T-cell (primary cell): ENCODE measurements at regions not wholly inside any gene's neighbourhood (a gene's known extent, or its start where the extent isn't known, plus 50 kb on each side); places are given as distances from the start of the nearest gene placed in this dataset.

ENCODE experiments used
- ATAC-seq, 4 experiments: fragments of 200-7000 bp in 3 of 4; fragments of 150-1000 bp in 1 of 4; cut with Tn5 transposase; replicated peaks in 1 of 4; 1 replicate in 3 of 4; 2 replicates in 1 of 4; pipeline ENCODE4 v1.10.0; 2021; ENCODE audit warnings: moderate library complexity in 3 of 4, mild to moderate bottlenecking in 2 of 4, moderate number of reproducible peaks in 1 of 4
- CTCF ChIA-PET, 2 donors: fragments of 300-600 bp; sonication (Branson Sonifier 250); formaldehyde crosslinking; loops; one replicate each; lab custom pipeline; 2022; ENCODE audit warnings: antibody characterized with exemption in 2 of 2; lab: Charles Lee
- POLR2A ChIA-PET, 2 donors: fragments of 300-600 bp; sonication (Branson Sonifier 250); formaldehyde crosslinking; loops; one replicate each; lab custom pipeline; 2022; ENCODE audit warnings: antibody characterized with exemption in 2 of 2; lab: Charles Lee
- DNase-seq, 35 experiments: peaks; one replicate each; pipeline versions ENCODE4 v3.0.0 to v3.0.0-alpha.2; 2013 to 2023
- H3K27ac ChIP-seq: one replicate; pipeline ENCODE4 v1.5.1; 2013; ENCODE audit warnings: low read length
- H3K27me3 ChIP-seq, 2 experiments: replicated peaks in 1 of 2; 1 replicate in 1 of 2; 2 replicates in 1 of 2; pipeline versions ENCODE4 v1.6.1 to v1.7.0; 2013; ENCODE audit warnings: low read length in 1 of 2, mixed read lengths in 1 of 2; ENCODE audit not compliant: control insufficient read depth in 2 of 2, insufficient read depth in 2 of 2; ENCODE audit errors: extremely low read depth in 1 of 2
- H3K36me3 ChIP-seq, 2 donors: 1 replicate in 1 of 2; 2 replicates in 1 of 2; pipeline versions ENCODE4 v1.6.1 to v1.7.0; 2013; ENCODE audit warnings: low read length in 1 of 2; ENCODE audit not compliant: control insufficient read depth in 2 of 2, insufficient read depth in 1 of 2; ENCODE audit errors: extremely low read depth in 1 of 2
- H3K4me1 ChIP-seq, 2 experiments: 1 replicate in 1 of 2; 2 replicates in 1 of 2; pipeline versions ENCODE4 v1.6.1 to v1.7.0; 2013; ENCODE audit warnings: low read length in 2 of 2, mixed read lengths in 1 of 2; ENCODE audit not compliant: insufficient read depth in 2 of 2, control insufficient read depth in 1 of 2; ENCODE audit errors: extremely low read depth in 1 of 2
- H3K4me3 ChIP-seq, 2 donors: 1 replicate in 1 of 2; 2 replicates in 1 of 2; pipeline versions ENCODE4 v1.5.1 to v1.7.0; 2013; ENCODE audit warnings: mild to moderate bottlenecking in 2 of 2, low read length in 1 of 2, moderate library complexity in 1 of 2; ENCODE audit not compliant: control insufficient read depth in 1 of 2; ENCODE audit errors: extremely low read depth in 1 of 2
- H3K9me3 ChIP-seq: 2 replicates; pipeline ENCODE4 v1.7.0; 2013
- H3K27ac Mint-ChIP-seq, 2 donors: one replicate each; pipeline ENCODE4 v1.8.0; 2020 to 2021; ENCODE audit warnings: mild to moderate bottlenecking in 2 of 2, mixed read lengths in 2 of 2
- H3K27me3 Mint-ChIP-seq, 2 donors: one replicate each; pipeline ENCODE4 v1.8.0; 2021 to 2022; ENCODE audit warnings: mixed read lengths in 2 of 2
- H3K36me3 Mint-ChIP-seq: one replicate; pipeline ENCODE4 v1.8.0; 2021; ENCODE audit warnings: mixed read lengths
- H3K4me1 Mint-ChIP-seq, 3 donors: one replicate each; pipeline ENCODE4 v1.8.0; 2020 to 2022; ENCODE audit warnings: mixed read lengths in 3 of 3, mild to moderate bottlenecking in 1 of 3
- H3K4me3 Mint-ChIP-seq, 3 donors: one replicate each; pipeline ENCODE4 v1.8.0; 2020 to 2022; ENCODE audit warnings: mild to moderate bottlenecking in 3 of 3, mixed read lengths in 3 of 3, moderate library complexity in 3 of 3
- H3K9me3 Mint-ChIP-seq, 3 donors: one replicate each; pipeline ENCODE4 v1.8.0; 2020 to 2022; ENCODE audit warnings: mixed read lengths in 3 of 3
- WGBS: methylation state at CpG from one replicate; pipeline ENCODE4 v1.1.5; 2013; ENCODE audit warnings: missing lambda C conversion rate; ENCODE audit not compliant: insufficient coverage; 5-methylcytosine and 5-hydroxymethylcytosine counted together

GRCh38 chr6:122859676-122860075 is 70.6 kb downstream of the SMPDL3A start:
- H3K9me3 Mint-ChIP-seq = no peaks in the 10 kb centered on the region

GRCh38 chr6:122861594-122861993 is 72.5 kb downstream of the SMPDL3A start:
- H3K4me1 ChIP-seq = no peaks in the 10 kb centered on the region
- no peaks in the 10 kb centered on the region for H3K9me3 Mint-ChIP-seq
- no CpG with 5 or more reads among the region's 1 CpG for WGBS
- DNase-seq (no peak), ATAC-seq (no peak)
- no peaks in the 10 kb centered on the region for H3K9me3 ChIP-seq
- no peaks in the 10 kb centered on the region for H3K4me1 Mint-ChIP-seq
- H3K36me3 ChIP-seq = no peaks in the 10 kb centered on the region
- H3K4me3 ChIP-seq = no peak overlapping the region
- CTCF ChIA-PET = no interaction called here
- POLR2A ChIA-PET = no interaction called here
- H3K27ac ChIP-seq = no peak overlapping the region
- H3K27ac Mint-ChIP-seq = no peak overlapping the region
- H3K27me3 ChIP-seq = peaks cover 0 to 2% of the 10 kb centered on the region in 2 experiments
- H3K36me3 Mint-ChIP-seq = no peaks in the 10 kb centered on the region
- H3K27me3 Mint-ChIP-seq = no peaks in the 10 kb centered on the region
- no peak overlapping the region for H3K4me3 Mint-ChIP-seq

More at GRCh38 chr6:122859676-122860075, 70.6 kb downstream of the SMPDL3A start:
- POLR2A ChIA-PET = no interaction called here
- Mint-ChIP-seq H3K4me1 (no peaks in the 10 kb centered on the region), H3K27me3 (no peaks in the 10 kb centered on the region), H3K4me3 (no peak overlapping the region), H3K27ac (no peak overlapping the region), H3K36me3 (no peaks in the 10 kb centered on the region)
- Histone ChIP-seq H3K4me3 (no peak overlapping the region), H3K36me3 (no peaks in the 10 kb centered on the region), H3K4me1 (no peaks in the 10 kb centered on the region), H3K27ac (no peak overlapping the region), H3K9me3 (no peaks in the 10 kb centered on the region), H3K27me3 (peaks cover 0 to 2% of the 10 kb centered on the region in 2 experiments)
- CTCF ChIA-PET = no interaction called here
- ATAC-seq (no peak), DNase-seq (no peak)
- 73% methylated on average over 6 of the region's 6 CpGs for WGBS

DNA sequence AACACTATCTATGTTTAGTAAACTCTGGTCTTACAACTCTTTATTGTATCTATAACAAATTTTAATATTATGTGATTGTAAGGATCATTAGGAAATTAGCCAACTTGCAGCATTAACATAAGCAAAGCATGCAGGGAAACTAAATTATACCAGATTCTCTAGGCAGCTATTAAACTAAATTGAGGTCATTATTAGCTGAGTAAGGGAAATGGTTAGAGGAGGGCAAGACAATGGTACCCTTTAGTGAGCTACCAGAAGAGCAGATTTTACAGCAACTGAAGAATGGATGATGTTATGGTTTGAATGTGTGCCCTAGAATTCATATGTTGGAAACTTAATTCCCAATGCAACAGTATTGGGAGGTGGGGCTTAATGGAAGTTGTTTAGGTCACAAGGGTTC is 79.1 kb downstream of the SMPDL3A start:
- ATAC-seq = no peak
- ChIA-PET CTCF (no interaction called here), POLR2A (no interaction called here)
- Mint-ChIP-seq H3K9me3 (no peaks in the 10 kb centered on the region), H3K27ac (no peak overlapping the region), H3K36me3 (no peaks in the 10 kb centered on the region), H3K4me3 (no peak overlapping the region), H3K27me3 (no peaks in the 10 kb centered on the region), H3K4me1 (no peaks in the 10 kb centered on the region)
- Histone ChIP-seq H3K27me3 (no peaks in the 10 kb centered on the region), H3K9me3 (no peaks in the 10 kb centered on the region), H3K4me3 (no peak overlapping the region), H3K4me1 (no peaks in the 10 kb centered on the region), H3K27ac (no peak overlapping the region), H3K36me3 (no peaks in the 10 kb centered on the region)
- no peak for DNase-seq

DNA sequence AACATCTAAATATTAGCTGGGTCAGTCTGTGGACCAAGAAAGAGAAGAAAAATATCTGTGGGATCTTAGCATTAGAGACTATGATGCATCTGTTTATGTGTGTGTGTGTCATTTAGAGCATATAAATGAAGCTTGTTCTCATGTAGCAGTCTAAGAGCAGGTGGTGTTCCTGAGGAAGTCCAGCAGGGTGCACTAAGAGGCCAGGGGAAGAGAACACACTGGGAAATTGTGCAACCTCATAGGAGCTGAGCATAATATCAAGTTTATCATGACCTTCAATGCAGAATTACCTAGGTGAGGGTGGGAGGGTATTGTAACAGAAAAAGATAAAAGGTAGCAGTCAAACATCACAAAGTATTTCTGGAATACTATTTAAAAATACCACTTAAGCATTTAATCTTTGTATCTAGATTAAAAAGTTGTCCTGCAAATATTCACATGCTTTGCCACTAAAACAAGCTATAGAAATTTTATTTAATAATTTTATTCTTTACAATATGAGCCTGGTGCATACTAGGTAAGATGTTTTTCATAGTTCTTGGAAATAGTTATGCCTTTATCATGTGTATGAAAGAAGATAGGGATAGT is 80.5 kb downstream of the SMPDL3A start:
- ChIA-PET CTCF (no interaction called here), POLR2A (no interaction called here)
- Mint-ChIP-seq H3K4me3 (no peak overlapping the region), H3K27me3 (no peaks in the 10 kb centered on the region), H3K4me1 (no peaks in the 10 kb centered on the region), H3K36me3 (no peaks in the 10 kb centered on the region), H3K9me3 (no peaks in the 10 kb centered on the region), H3K27ac (no peak overlapping the region)
- DNase-seq = no peak
- Histone ChIP-seq H3K9me3 (no peaks in the 10 kb centered on the region), H3K27me3 (no peaks in the 10 kb centered on the region), H3K27ac (no peak overlapping the region), H3K4me3 (no peak overlapping the region), H3K4me1 (no peaks in the 10 kb centered on the region), H3K36me3 (no peaks in the 10 kb centered on the region)
- ATAC-seq = no peak

DNA sequence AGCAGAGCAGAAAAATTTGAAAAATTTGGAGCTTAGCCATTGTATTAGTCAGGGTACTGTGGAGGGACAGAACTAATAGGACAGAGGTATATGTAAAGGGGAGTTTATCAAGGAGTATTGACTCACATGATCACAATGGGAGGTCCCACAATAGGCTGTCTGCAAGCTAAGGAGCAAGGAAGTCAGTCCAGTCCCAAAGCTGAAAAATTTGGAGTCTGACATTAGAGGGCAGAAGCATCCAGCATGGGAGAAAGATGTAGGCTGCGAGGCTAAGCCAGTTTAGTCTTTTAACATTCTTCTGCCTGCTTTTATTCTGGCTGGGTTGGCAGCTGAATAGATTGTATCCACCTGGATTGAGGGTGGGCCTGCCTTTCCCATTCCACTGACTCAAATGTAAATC is 82.0 kb downstream of the SMPDL3A start:
- H3K4me3 Mint-ChIP-seq = no peak overlapping the region
- WGBS = 80% methylated on average over 1 of the region's 1 CpG
- no peaks in the 10 kb centered on the region for H3K4me1 Mint-ChIP-seq
- DNase-seq (no peak), ATAC-seq (no peak)
- no peak overlapping the region for H3K27ac Mint-ChIP-seq
- H3K9me3 ChIP-seq = no peaks in the 10 kb centered on the region
- H3K27me3 ChIP-seq = no peaks in the 10 kb centered on the region
- H3K36me3 Mint-ChIP-seq = no peaks in the 10 kb centered on the region
- ChIA-PET CTCF (no interaction called here), POLR2A (interaction anchor here in 1 of 2 donors (0.6 kb wide), 1 partner anchor 118 kb away, joined by 3 read pairs; no protein-coding TSS in a partner anchor)
- H3K9me3 Mint-ChIP-seq = no peaks in the 10 kb centered on the region
- no peaks in the 10 kb centered on the region for H3K4me1 ChIP-seq
- no peak overlapping the region for H3K27ac ChIP-seq
- no peaks in the 10 kb centered on the region for H3K36me3 ChIP-seq
- no peak overlapping the region for H3K4me3 ChIP-seq
- no peaks in the 10 kb centered on the region for H3K27me3 Mint-ChIP-seq

DNA sequence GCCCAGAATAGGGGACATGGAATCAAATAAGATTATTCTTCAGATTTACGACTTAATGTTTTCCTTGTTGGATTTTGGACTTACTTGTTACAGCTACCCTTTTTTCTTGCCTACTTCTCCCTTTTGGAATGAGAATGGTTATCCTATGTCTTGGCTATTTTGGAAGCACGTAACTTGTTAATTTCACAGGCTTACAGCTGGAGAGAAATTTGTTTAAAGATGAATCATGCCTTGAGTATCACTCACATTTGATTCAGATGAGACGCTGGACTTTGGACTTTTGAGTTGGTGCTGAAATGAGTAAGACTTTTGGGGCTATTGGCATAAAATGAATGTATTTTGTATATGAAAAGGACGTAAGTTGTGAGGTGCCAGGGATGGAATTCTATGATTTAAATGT is 83.3 kb downstream of the SMPDL3A start:
- ATAC-seq (no peak), DNase-seq (no peak)
- H3K36me3 ChIP-seq = no peaks in the 10 kb centered on the region
- Mint-ChIP-seq H3K4me3 (no peak overlapping the region), H3K27ac (no peak overlapping the region), H3K4me1 (no peaks in the 10 kb centered on the region), H3K9me3 (no peaks in the 10 kb centered on the region), H3K36me3 (no peaks in the 10 kb centered on the region), H3K27me3 (no peaks in the 10 kb centered on the region)
- WGBS = 60% methylated on average over 2 of the region's 4 CpGs
- no peak overlapping the region for H3K4me3 ChIP-seq
- no peaks in the 10 kb centered on the region for H3K4me1 ChIP-seq
- ChIA-PET CTCF (interaction anchor here in 1 of 2 donors (0.6 kb wide), 1 partner anchor 144 kb away, joined by 3 read pairs; no protein-coding TSS in a partner anchor), POLR2A (interaction anchor here in 1 of 2 donors (0.6 kb wide), 1 partner anchor 298 kb away, joined by 3 read pairs; no protein-coding TSS in a partner anchor)
- no peaks in the 10 kb centered on the region for H3K27me3 ChIP-seq
- H3K9me3 ChIP-seq = no peaks in the 10 kb centered on the region
- no peak overlapping the region for H3K27ac ChIP-seq

DNA sequence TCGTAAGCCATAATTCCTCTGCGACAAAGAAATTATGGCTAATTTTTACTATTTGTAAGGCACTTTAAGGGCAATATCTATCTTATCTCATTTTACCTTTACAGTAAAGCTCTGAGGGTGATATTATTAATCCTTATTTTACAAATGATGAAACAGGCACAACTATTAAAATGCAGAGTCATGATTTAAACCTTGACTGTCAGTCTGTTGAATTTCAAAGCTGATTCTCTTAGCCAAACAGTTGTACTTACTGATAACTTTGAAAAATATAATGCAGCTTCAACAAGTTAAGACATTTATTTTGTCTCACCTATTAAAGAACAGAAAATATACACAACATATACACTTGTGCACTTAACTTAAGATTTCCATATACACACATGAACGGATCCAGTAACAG is 88.2 kb downstream of the SMPDL3A start:
- no peak overlapping the region for H3K27ac ChIP-seq
- Mint-ChIP-seq H3K36me3 (no peaks in the 10 kb centered on the region), H3K27ac (no peak overlapping the region), H3K4me3 (no peak overlapping the region), H3K27me3 (no peaks in the 10 kb centered on the region), H3K9me3 (peaks cover 0 to 4% (median 2%) of the 10 kb centered on the region in 3 donors), H3K4me1 (no peaks in the 10 kb centered on the region)
- H3K4me3 ChIP-seq = no peak overlapping the region
- ChIA-PET POLR2A (no interaction called here), CTCF (no interaction called here)
- no peak for DNase-seq
- no CpG with 5 or more reads among the region's 3 CpGs for WGBS
- no peaks in the 10 kb centered on the region for H3K4me1 ChIP-seq
- ATAC-seq = no peak
- no peaks in the 10 kb centered on the region for H3K27me3 ChIP-seq
- H3K36me3 ChIP-seq = no peaks in the 10 kb centered on the region
- H3K9me3 ChIP-seq = no peaks in the 10 kb centered on the region
